IPS DF 19.7 (cell line): ENCODE measurements at regions not wholly inside any gene's neighbourhood (a gene's known extent, or its start where the extent isn't known, plus 50 kb on each side); places are given as distances from the start of the nearest gene placed in this dataset.

Experiments used
- DNase-seq: peaks from one replicate; pipeline ENCODE4 v3.0.0-alpha.2; 2013; ENCODE audit warnings: low read depth, low spot score

- no peak for DNase-seq
Measured at GRCh38 chr2:133667085-133667484, 98.8 kb upstream of the NCKAP5 start.

- no peak for DNase-seq
Measured at GRCh38 chr2:133667968-133668367, 99.7 kb upstream of the NCKAP5 start.

- DNase-seq = no peak
Measured at GRCh38 chr2:133668547-133668946, 100.3 kb upstream of the NCKAP5 start.

- DNase-seq = no peak
Measured at GRCh38 chr2:133673305-133673905, 105.1 kb upstream of the NCKAP5 start.

GRCh38 chr2:133674066-133674432, 105.8 kb upstream of the NCKAP5 start:
- no peak for DNase-seq

GRCh38 chr2:133674433-133675331, 106.4 kb upstream of the NCKAP5 start:
- no peak for DNase-seq

GRCh38 chr2:133676392-133677130, 108.3 kb upstream of the NCKAP5 start:
- DNase-seq = no peak

GRCh38 chr2:133680343-133681049, 112.2 kb upstream of the NCKAP5 start:
- DNase-seq = no peak

GRCh38 chr2:133682347-133682746, 114.1 kb upstream of the NCKAP5 start:
- no peak for DNase-seq

- DNase-seq = no peak
Measured at GRCh38 chr2:133682906-133683305, 114.6 kb upstream of the NCKAP5 start.

GRCh38 chr2:133685636-133686215, 117.5 kb upstream of the NCKAP5 start:
- no peak for DNase-seq

- DNase-seq = no peak
Measured at GRCh38 chr2:133690780-133691179, 122.5 kb upstream of the NCKAP5 start.

GRCh38 chr2:133691336-133691735, 123.1 kb upstream of the NCKAP5 start:
- DNase-seq = no peak

- DNase-seq = no peak
Measured at GRCh38 chr2:133705287-133705686, 137.0 kb upstream of the NCKAP5 start.

- no peak for DNase-seq
Measured at GRCh38 chr2:133710613-133711012, 142.3 kb upstream of the NCKAP5 start.

- no peak for DNase-seq
Measured at GRCh38 chr2:133711201-133711600, 142.9 kb upstream of the NCKAP5 start.

- DNase-seq = no peak
Measured at GRCh38 chr2:133711806-133712205, 143.5 kb upstream of the NCKAP5 start.

GRCh38 chr2:133712369-133712768, 144.1 kb upstream of the NCKAP5 start:
- no peak for DNase-seq

GRCh38 chr2:133713049-133713580, 144.9 kb upstream of the NCKAP5 start:
- DNase-seq = no peak

- DNase-seq = no peak
Measured at GRCh38 chr2:133716166-133716565, 147.9 kb upstream of the NCKAP5 start.

- no peak for DNase-seq
Measured at GRCh38 chr2:133717497-133717896, 149.2 kb upstream of the NCKAP5 start.
